GM10266 (cell line): ENCODE measurements at regions not wholly inside any gene's neighbourhood (a gene's known extent, or its start where the extent isn't known, plus 50 kb on each side); places are given as distances from the start of the nearest gene placed in this dataset.
"Not testable (repeated sequence)": the region's sequence is repeated elsewhere in the genome, so short reads cannot be mapped to it uniquely, and the experiment has no call there.

Experiments
- DNase-seq: peaks from one replicate; pipeline ENCODE4 v3.0.0; 2012; ENCODE audit errors: extremely low spot score
- TF ChIP-seq, protein P1 (sequence below): IDR thresholded peaks from 2 replicates; pipeline ENCODE4 v1.5.1; 2012; ENCODE audit warnings: mild to moderate bottlenecking, low read depth; ENCODE audit not compliant: control insufficient read depth, insufficient read depth; ENCODE audit errors: missing control alignments

DNA sequence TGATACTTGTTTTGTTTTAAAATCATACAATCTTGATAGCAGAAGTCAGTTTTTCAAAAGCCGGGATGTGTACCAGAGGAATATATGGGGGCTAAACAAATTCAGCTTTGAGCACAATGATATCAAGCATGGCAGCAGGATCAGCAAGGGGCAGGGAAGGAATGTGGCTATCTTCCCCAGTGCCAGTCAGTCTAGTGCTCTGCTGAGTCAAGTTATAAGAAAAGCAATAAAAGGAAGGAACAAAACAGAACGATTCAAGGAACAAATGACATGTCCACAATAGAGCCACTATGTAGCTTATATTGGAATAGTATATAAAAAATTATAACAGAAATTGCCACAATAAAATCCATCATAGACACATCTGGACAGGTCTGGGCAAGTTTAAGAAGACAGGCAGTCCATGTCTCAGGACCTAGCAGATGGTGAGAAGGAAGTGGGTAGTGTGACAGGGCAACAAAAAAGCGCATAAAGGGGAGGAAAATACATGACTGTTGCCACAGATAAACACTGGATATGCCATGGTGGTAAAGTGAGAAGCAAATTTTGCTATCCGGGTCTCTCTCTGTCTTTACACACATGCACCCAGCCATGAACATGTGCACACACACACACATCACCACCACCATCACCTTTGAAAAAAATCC is 518.2 kb upstream of the HTR2C start:
- TF ChIP-seq, protein P1, sequence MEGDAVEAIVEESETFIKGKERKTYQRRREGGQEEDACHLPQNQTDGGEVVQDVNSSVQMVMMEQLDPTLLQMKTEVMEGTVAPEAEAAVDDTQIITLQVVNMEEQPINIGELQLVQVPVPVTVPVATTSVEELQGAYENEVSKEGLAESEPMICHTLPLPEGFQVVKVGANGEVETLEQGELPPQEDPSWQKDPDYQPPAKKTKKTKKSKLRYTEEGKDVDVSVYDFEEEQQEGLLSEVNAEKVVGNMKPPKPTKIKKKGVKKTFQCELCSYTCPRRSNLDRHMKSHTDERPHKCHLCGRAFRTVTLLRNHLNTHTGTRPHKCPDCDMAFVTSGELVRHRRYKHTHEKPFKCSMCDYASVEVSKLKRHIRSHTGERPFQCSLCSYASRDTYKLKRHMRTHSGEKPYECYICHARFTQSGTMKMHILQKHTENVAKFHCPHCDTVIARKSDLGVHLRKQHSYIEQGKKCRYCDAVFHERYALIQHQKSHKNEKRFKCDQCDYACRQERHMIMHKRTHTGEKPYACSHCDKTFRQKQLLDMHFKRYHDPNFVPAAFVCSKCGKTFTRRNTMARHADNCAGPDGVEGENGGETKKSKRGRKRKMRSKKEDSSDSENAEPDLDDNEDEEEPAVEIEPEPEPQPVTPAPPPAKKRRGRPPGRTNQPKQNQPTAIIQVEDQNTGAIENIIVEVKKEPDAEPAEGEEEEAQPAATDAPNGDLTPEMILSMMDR: no peak
- DNase-seq: no peak

DNA sequence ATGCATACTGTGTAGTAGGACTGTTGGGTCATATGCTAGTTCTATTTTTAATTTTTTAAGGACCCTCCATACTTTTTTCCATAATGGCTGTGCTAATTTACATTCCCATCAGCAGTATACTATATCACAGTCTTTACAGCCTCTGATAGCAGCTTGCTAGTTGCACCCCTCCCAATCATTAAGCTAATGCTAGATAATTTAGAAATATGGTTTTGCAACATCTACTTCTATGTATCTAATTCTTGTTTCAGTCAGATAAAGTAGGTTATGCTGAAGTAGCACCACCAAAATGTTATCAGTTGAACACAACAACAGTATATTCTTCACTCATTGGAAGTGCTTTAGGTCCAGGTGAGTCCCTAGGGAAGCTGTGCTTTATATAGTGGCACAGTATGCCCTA is 522.7 kb upstream of the HTR2C start:
- no peak for DNase-seq
- TF ChIP-seq, protein P1: no peak

DNA sequence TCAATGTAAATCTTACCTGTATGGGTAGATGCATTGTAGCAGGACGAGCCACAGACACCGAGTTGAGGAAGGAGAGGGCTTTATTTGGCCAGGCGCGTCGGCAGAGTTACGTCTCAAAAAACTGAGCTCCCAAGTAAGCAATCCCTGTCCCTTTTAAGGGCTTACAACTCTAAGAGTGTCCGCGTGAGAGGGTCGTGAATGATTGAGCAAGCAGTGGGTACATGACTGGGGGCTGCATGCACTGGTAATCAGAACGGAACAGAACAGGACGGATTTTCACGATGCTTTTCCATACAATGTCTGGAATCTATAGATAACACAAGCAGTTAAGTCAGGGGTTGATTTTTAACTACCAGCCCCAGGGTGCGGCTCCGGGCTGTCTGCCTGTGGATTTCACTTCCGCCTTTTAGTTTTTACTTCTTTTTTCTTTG is 524.9 kb upstream of the HTR2C start:
- TF ChIP-seq, protein P1: no peak
- no peak for DNase-seq

DNA sequence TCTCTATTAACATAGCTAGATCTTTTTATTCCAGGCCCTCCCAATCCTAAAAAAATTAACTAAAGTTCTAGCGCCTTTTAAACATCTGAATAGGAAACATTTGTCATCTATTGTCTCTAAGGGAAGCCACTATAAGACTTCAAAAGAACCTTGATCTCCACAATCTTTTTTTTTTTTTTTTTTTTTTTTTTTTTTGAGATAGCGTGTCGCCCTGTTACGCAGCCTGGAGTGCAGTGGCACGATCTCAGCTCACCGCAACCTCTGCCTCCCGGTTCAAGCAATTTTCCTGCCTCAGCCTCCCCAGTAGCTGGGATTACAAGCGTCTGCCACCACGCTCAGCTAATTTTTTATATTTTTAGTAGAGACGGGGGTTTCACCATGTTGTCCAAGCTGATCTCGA is 526.5 kb upstream of the HTR2C start:
- not testable (repeated sequence) for DNase-seq

DNA sequence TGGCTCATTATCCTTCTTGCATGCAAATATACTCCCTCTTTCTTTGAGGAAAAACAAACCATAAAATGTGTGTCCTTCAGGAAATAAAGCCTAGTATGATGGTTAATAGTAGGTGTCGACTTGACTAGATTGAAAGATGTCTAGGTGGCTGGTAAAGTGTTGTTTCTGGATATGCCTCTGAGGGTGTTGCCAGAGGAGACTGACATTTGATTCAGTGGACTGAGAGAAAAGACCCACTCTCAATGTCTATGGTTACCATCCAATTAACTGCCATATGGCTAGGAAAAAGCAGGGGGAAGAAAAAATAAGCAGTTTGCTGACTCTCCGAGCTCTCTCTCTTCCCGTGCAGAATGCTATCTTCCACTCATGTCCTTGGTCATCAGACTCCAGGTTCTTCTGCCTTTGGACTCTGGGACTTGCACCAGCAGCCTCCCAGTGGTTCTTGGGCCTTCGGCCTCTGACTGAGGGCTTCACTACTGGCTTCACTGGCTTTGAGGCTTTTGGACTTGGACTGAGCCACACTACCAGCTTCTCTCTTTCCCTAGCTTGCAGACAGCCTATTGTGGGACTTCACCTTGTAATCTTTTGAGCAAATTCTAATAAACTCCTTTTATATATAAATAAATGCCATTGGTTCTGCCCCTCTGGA is 532.1 kb upstream of the HTR2C start:
- no peak for DNase-seq
- TF ChIP-seq, protein P1: no peak

DNA sequence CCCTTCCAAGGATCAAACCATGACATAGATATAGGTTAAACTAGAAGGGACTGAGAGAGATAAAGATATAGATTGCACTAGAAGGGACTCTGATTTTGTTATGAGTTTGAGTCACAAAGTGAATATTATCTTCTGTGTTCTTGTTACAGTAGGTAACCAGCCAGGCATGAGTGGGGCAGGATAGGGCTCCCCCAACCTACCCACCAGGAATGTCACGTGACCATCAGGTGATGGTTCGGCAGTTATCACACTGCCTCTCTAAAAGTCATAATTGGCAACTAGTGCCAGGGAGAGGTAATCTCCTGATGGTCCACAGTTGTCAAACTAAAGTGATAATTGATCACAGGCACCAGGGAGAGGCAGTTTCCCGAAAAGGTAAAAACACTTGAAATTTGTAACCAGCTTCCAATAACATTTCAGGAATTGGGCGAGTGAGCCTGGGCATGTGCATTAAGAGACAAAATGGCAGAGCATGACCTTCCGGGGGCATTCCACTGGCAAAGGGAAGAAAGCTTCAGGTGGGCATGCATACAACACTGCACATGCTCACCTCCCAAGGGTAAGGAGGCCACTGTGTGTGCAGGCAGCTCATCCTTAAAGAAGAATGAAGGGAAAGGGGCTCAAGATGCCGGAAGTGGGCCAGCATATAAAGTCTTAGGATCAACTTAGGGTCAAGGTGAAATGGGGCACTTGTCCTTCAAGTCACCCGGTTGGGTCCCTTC is 533.6 kb upstream of the HTR2C start:
- TF ChIP-seq, protein P1: no peak
- DNase-seq: no peak

DNA sequence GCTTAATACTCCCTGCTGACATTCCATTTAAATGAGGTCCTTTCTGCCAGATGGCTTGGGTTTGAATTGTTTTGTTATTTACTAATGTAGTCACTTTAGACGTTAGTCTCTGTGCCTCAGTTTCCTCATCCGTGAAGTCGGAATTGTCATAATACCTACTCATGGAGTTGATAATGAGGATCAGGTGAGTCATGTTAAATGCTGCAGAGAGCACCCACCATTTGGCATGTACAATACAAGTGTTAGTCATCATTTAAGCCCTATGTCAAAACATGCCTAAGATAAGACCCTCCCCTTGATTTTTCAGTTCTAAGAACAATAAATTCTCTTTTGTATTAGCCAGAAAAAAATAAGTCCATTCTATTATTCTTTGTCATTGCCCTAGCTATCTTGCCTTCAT is 534.8 kb upstream of the HTR2C start:
- TF ChIP-seq, protein P1: no peak
- DNase-seq: no peak
